ENCODE measurements at regions not wholly inside any gene's neighbourhood (a gene's known extent, or its start where the extent isn't known, plus 50 kb on each side); places are given as distances from the start of the nearest gene placed in this dataset.

DNA sequence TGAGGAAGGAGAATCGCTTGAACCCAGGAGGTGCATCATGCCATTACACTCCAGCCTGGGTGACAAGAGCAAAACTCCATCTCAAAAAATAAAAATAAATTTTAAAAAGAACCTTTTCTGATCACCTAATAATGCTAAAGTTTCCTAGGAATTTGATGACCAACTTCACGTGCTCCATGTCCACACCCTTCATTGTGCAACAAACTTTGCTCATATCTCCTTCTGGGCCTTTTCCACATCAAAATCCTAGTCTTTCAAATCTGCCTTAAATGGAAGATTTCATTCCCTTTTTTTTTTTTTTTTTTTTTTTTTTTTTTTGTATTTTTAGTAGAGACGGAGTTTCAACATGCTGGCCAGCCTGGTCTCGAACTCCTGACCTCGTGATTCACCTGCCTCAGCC, 112.5 kb upstream of the LOC128125822 start:
- Histone ChIP-seq H2BK15ac (ENCODE audit: low read depth, low read length) (no peak overlapping the region), H3K27ac (ENCODE audit: insufficient read length, low read depth, low read length) (no peak overlapping the region), H2BK20ac (ENCODE audit: low read depth, low read length, poor library complexity, severe bottlenecking) (no peak overlapping the region), H3K18ac (ENCODE audit: insufficient read length, low read depth, low read length) (no peak overlapping the region), H2BK5ac (ENCODE audit: insufficient read length, low read length) (no peak overlapping the region), H3K79me2 (ENCODE audit: insufficient read depth, low read length) (no peaks in the 10 kb centered on the region), H4K8ac (replicated peaks; ENCODE audit: insufficient read length, low read depth, low read length) (no peak overlapping the region), H2AFZ (ENCODE audit: low read length) (no peak overlapping the region), H3K14ac (ENCODE audit: insufficient read depth, low read length) (no peak overlapping the region), H2BK12ac (ENCODE audit: insufficient read length, low read depth, low read length) (no peak overlapping the region), H2BK120ac (ENCODE audit: low read depth, low read length, poor library complexity, severe bottlenecking) (no peak overlapping the region), H3K9me3 (ENCODE audit: control insufficient read depth, low read depth, low read length) (no peaks in the 10 kb centered on the region), H3T11ph (ENCODE audit: low read length) (no peak overlapping the region), H3K9ac (ENCODE audit: extremely low read depth, insufficient read length, low read length) (no peak overlapping the region), H3K27me3 (ENCODE audit: insufficient read depth, low read length) (no peaks in the 10 kb centered on the region), H3K23me2 (ENCODE audit: insufficient read length, low read depth, low read length, poor library complexity, severe bottlenecking) (no peaks in the 10 kb centered on the region), H3K56ac (ENCODE audit: insufficient read length, low read depth, low read length) (no peak overlapping the region), H4K5ac (ENCODE audit: insufficient read length, low read depth, low read length) (no peak overlapping the region), H4K91ac (ENCODE audit: insufficient read length, low read depth, low read length) (no peak overlapping the region), H3K4ac (ENCODE audit: low read depth, low read length) (no peak overlapping the region), H4K20me1 (ENCODE audit: control insufficient read depth, insufficient read depth, insufficient read length) (no peaks in the 10 kb centered on the region), H3K4me1 (ENCODE audit: insufficient read depth, low read length) (no peaks in the 10 kb centered on the region), H3K4me2 (ENCODE audit: insufficient read depth, insufficient read length, low read length) (no peak overlapping the region), H3K23ac (ENCODE audit: insufficient read length, low read depth, low read length) (no peak overlapping the region), H3K79me1 (ENCODE audit: insufficient read depth, low read depth, low read length, poor library complexity, severe bottlenecking) (no peaks in the 10 kb centered on the region), H2AK5ac (ENCODE audit: insufficient read length, low read length) (no peak overlapping the region)
- Mint-ChIP-seq H3K27me3 (ENCODE audit: low read depth) (no peaks in the 10 kb centered on the region), H3K36me3 (ENCODE audit: insufficient read depth in 1 of 3, low read depth in 3 of 3) (no peaks in the 10 kb centered on the region), H3K9me3 (no peaks in the 10 kb centered on the region), H3K4me1 (0 out of 4 replicates have a peak, but pooled peaks cover 0 to 2% of the 10 kb centered on the region in 2 experiments), H3K27ac (no peak overlapping the region), H3K4me3 (no peak overlapping the region)
- WGBS (ENCODE audit: extremely low coverage, insufficient read length, low lambda C conversion rate): no CpG with 5 or more reads among the region's 5 CpGs
- DNase-seq: no peak
- no peak for TF ChIP-seq CTCF (conservative IDR thresholded peaks at IDR 0.05)

Measured in H9 (cell line).